Esophagus squamous epithelium (tissue), 5 donors: ENCODE measurements at regions not wholly inside any gene's neighbourhood (a gene's known extent, or its start where the extent isn't known, plus 50 kb on each side); places are given as distances from the start of the nearest gene placed in this dataset.

Source experiments
- DNase-seq: peaks from one replicate; lab custom pipeline; 2025; lab: John Stamatoyannopoulos, UW
- H3K27ac ChIP-seq, 4 donors: fragments of 200-600 bp; sonication (generic); one replicate each; pipeline ENCODE4 v1.5.1; 2016 to 2019; ENCODE audit warnings: mild to moderate bottlenecking in 1 of 4
- H3K27me3 ChIP-seq, 4 donors: fragments of 200-600 bp; sonication (generic); 1 replicate in 3 of 4; 2 replicates in 1 of 4; pipeline versions ENCODE4 v1.5.1 to v1.6.0; 2017 to 2021; ENCODE audit warnings: antibody characterized with exemption in 1 of 4
- H3K36me3 ChIP-seq, 3 donors: fragments of 200-600 bp; sonication (generic); one replicate each; pipeline ENCODE4 v1.5.1; 2016 to 2019
- H3K4me1 ChIP-seq, 3 donors: fragments of 200-600 bp; sonication (generic); one replicate each; pipeline ENCODE4 v1.5.1; 2017 to 2019
- H3K4me3 ChIP-seq, 4 donors: fragments of 200-600 bp; sonication (generic); 1 replicate in 3 of 4; 2 replicates in 1 of 4; pipeline ENCODE4 v1.5.1; 2016 to 2019; ENCODE audit warnings: mild to moderate bottlenecking in 2 of 4, moderate library complexity in 1 of 4
- H3K9me3 ChIP-seq, 3 donors: fragments of 200-600 bp; sonication (generic); one replicate each; pipeline ENCODE4 v1.5.1; 2016 to 2019
- CTCF ChIP-seq, 6 experiments: fragments of 450-650 bp in 4 of 6; fragments of 200-600 bp in 2 of 6; sonication (generic) in 2 of 6; IDR thresholded peaks; one replicate each; pipeline ENCODE4 v1.5.1; 2016 to 2019; ENCODE audit warnings: antibody characterized with exemption in 6 of 6, mild to moderate bottlenecking in 4 of 6, moderate library complexity in 4 of 6
- POLR2A ChIP-seq, 4 donors: fragments of 450-650 bp; IDR thresholded peaks; one replicate each; pipeline ENCODE4 v1.6.1; 2017; ENCODE audit warnings: antibody characterized with exemption in 4 of 4, mild to moderate bottlenecking in 4 of 4, moderate library complexity in 3 of 4
- WGBS, 2 donors: methylation state at CpG; one replicate each; pipeline ENCODE4 v1.1.5; 2018; 5-methylcytosine and 5-hydroxymethylcytosine counted together
- intact Hi-C: fragments of 100-400 bp; cut with DNase I; formaldehyde crosslinking; loops from one replicate; pipeline ENCODE4 v1.15.0; 2022
- donor health status: DM: yes; HTN: yes; CAD: no.

DNA sequence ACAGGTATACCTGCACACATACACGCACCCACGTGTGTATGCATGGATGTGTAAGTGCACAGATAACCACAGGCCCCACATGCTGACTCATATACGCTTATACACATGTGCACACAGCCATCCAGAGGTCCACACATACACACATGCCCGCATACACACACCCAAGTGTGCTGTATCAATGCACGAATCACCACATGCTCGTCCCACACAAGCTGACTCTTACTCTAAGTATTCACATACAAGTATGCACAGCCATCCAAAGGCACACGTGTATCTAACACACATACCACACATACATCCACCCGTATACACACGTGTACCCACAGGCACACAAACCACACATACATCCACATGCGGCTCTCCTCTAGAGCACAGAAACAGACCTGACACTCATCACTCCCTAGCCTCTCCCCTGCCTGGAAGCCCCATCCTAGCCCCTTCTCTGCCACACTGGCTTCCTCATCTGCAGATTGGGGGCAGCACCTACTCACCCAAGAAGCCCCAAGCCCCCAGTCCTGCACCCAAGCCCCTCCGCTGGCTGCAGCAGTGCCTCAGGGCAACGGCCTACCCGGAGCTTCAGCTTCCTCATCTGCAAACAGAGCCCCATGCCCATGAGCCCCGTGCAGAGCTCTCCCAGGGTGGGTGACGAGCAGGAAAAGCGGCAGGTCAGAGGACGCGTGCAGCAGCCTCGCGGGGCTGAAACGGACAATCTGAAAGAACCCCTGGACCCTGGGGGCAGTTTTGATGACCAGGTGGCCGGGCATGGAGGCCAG is 105.4 kb downstream of the NCOR2 start:
- Histone ChIP-seq H3K27ac (no peak overlapping the region), H3K9me3 (no peaks in the 10 kb centered on the region), H3K4me1 (peaks cover 13 to 55% (median 14%) of the 10 kb centered on the region in 3 donors), H3K27me3 (no peaks in the 10 kb centered on the region), H3K4me3 (no peak overlapping the region), H3K36me3 (peaks cover 8 to 91% (median 31%) of the 10 kb centered on the region in 3 donors)
- 81 to 90% methylated on average over 10 to 18 of the region's 22 CpGs for WGBS, 2 donors
- no peak for DNase-seq
- intact Hi-C loops, result no loop called here
- TF ChIP-seq POLR2A (IDR thresholded peaks at IDR 0.05), result no peak
- no peak for TF ChIP-seq CTCF (IDR thresholded peaks at IDR 0.05)

- Histone ChIP-seq H3K27me3 (no peaks in the 10 kb centered on the region), H3K9me3 (no peaks in the 10 kb centered on the region), H3K4me1 (peaks cover 11 to 57% (median 22%) of the 10 kb centered on the region in 3 donors), H3K27ac (no peak overlapping the region), H3K36me3 (peaks cover 8 to 93% (median 31%) of the 10 kb centered on the region in 3 donors), H3K4me3 (no peak overlapping the region)
- TF ChIP-seq POLR2A (IDR thresholded peaks at IDR 0.05) (no peak), CTCF (IDR thresholded peaks at IDR 0.05) (no peak)
- intact Hi-C loops, result no loop called here
- no peak for DNase-seq
- 93 to 96% methylated on average over 3 to 11 of the region's 17 CpGs for WGBS, 2 donors
Observed at GRCh38 chr12:124461241-124461673, 106.2 kb downstream of the NCOR2 start.

DNA sequence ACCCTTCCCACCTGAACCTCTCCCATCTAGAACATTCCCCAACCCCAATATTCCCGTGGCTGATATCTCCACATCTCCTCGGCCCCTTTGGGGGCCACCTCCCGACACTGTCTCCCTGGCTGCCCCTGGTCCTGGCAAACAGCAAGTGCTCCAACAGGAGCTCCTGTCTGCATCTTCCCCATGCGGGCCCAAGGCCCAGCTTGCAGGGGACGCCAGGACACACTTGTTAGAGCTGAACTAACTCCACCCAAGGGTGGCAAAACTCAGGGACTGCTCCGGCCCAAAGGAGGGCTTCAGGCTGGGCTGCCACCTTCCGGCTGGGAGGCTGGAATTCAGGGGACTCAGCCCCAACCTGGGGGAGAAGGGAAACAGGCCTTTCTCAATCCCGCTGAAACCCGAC is 106.6 kb downstream of the NCOR2 start:
- Histone ChIP-seq H3K27me3 (no peaks in the 10 kb centered on the region), H3K9me3 (no peaks in the 10 kb centered on the region), H3K36me3 (peaks cover 8 to 93% (median 28%) of the 10 kb centered on the region in 3 donors), H3K27ac (no peak overlapping the region), H3K4me1 (peaks cover 9 to 60% (median 24%) of the 10 kb centered on the region in 3 donors), H3K4me3 (no peak overlapping the region)
- no peak for DNase-seq
- intact Hi-C loops, result no loop called here
- 87 to 93% methylated on average over 3 of the region's 9 CpGs for WGBS, 2 donors
- TF ChIP-seq POLR2A (IDR thresholded peaks at IDR 0.05) (no peak), CTCF (IDR thresholded peaks at IDR 0.05) (no peak)

GRCh38 chr12:124459852-124460645 is 107.4 kb downstream of the NCOR2 start:
- H3K9me3 ChIP-seq, result no peaks in the 10 kb centered on the region
- no peak overlapping the region for H3K4me3 ChIP-seq
- intact Hi-C loops, result no loop called here
- H3K27me3 ChIP-seq, result no peaks in the 10 kb centered on the region
- DNase-seq, result no peak
- no peak overlapping the region for H3K27ac ChIP-seq
- peaks cover 9 to 68% (median 27%) of the 10 kb centered on the region in 3 donors for H3K4me1 ChIP-seq
- H3K36me3 ChIP-seq, result peaks cover 4 to 93% (median 22%) of the 10 kb centered on the region in 3 donors
- TF ChIP-seq POLR2A (IDR thresholded peaks at IDR 0.05) (no peak), CTCF (IDR thresholded peaks at IDR 0.05) (no peak)
- 93 to 95% methylated on average over 9 to 12 of the region's 18 CpGs for WGBS, 2 donors
